ENCODE measurements at regions not wholly inside any gene's neighbourhood (a gene's known extent, or its start where the extent isn't known, plus 50 kb on each side); places are given as distances from the start of the nearest gene placed in this dataset.
"Not testable (repeated sequence)": the region's sequence is repeated elsewhere in the genome, so short reads cannot be mapped to it uniquely, and the experiment has no call there.

- not testable (repeated sequence) for H3K27me3 ChIP-seq (ENCODE audit: control insufficient read depth in 1 of 2, insufficient read depth in 1 of 2, low read length in 2 of 2); H3K27ac ChIP-seq (ENCODE audit: low read length, poor library complexity, severe bottlenecking); H2BK12ac ChIP-seq (ENCODE audit: low read length in 2 of 2); H3K36me3 ChIP-seq (ENCODE audit: control insufficient read depth in 1 of 2, insufficient read depth in 2 of 2, low read depth in 1 of 2, low read length in 2 of 2); H4K91ac ChIP-seq (ENCODE audit: low read length); H3K4me1 ChIP-seq (ENCODE audit: control insufficient read depth, insufficient read depth, low read depth, low read length); DNase-seq; H3K79me1 ChIP-seq (replicated peaks; ENCODE audit: low read length, poor library complexity, severe bottlenecking); H3K4me3 ChIP-seq (ENCODE audit: insufficient read depth in 1 of 2, low read depth in 1 of 2, low read length in 2 of 2); H4K8ac ChIP-seq (ENCODE audit: low read length); H2BK5ac ChIP-seq (ENCODE audit: low read depth, low read length, poor library complexity, severe bottlenecking); H2BK120ac ChIP-seq (ENCODE audit: low read depth, low read length); H3K23ac ChIP-seq (ENCODE audit: low read length in 2 of 2); H3K4ac ChIP-seq (ENCODE audit: low read depth in 1 of 2, low read length in 2 of 2); H3K4me2 ChIP-seq (ENCODE audit: low read length, poor library complexity, severe bottlenecking); H3K9me3 ChIP-seq (ENCODE audit: control insufficient read depth, low read length); H2BK15ac ChIP-seq (ENCODE audit: low read depth, poor library complexity, severe bottlenecking); H3K9ac ChIP-seq (ENCODE audit: low read length); H2AFZ ChIP-seq (ENCODE audit: low read depth, low read length); H3K18ac ChIP-seq (ENCODE audit: low read depth in 1 of 2, low read length in 2 of 2); H2AK5ac ChIP-seq (ENCODE audit: low read length, severe bottlenecking); H3K14ac ChIP-seq (ENCODE audit: low read length in 2 of 2)
- 89% methylated on average over 11 of the region's 14 CpGs for WGBS
Observed at GRCh38 chr2:109733746-109734145, 60.4 kb upstream of the RGPD5 start.

GRCh38 chr2:109736177-109736827 lies 57.8 kb upstream of the RGPD5 start:
- no peak overlapping the region for H3K14ac ChIP-seq (ENCODE audit: low read length in 2 of 2)
- no peak overlapping the region for H2BK5ac ChIP-seq (ENCODE audit: low read depth, low read length, poor library complexity, severe bottlenecking)
- no peak overlapping the region for H4K8ac ChIP-seq (ENCODE audit: low read length)
- no peak overlapping the region for H3K23ac ChIP-seq (ENCODE audit: low read length in 2 of 2)
- H3K4ac ChIP-seq (ENCODE audit: low read depth in 1 of 2, low read length in 2 of 2) = no peak overlapping the region
- no peaks in the 10 kb centered on the region for H3K36me3 ChIP-seq (ENCODE audit: control insufficient read depth in 1 of 2, insufficient read depth in 2 of 2, low read depth in 1 of 2, low read length in 2 of 2)
- H3K9ac ChIP-seq (ENCODE audit: low read length) = peak overlapping the region; percentile 76
- no peak overlapping the region for H4K91ac ChIP-seq (ENCODE audit: low read length)
- H2BK120ac ChIP-seq (ENCODE audit: low read depth, low read length) = no peak overlapping the region
- no peak overlapping the region for H3K18ac ChIP-seq (ENCODE audit: low read depth in 1 of 2, low read length in 2 of 2)
- DNase-seq = peak; percentile 74
- no peaks in the 10 kb centered on the region for H3K4me1 ChIP-seq (ENCODE audit: control insufficient read depth, insufficient read depth, low read depth, low read length)
- no peaks in the 10 kb centered on the region for H3K27me3 ChIP-seq (ENCODE audit: control insufficient read depth in 1 of 2, insufficient read depth in 1 of 2, low read length in 2 of 2)
- H3K4me2 ChIP-seq (ENCODE audit: low read length, poor library complexity, severe bottlenecking) = no peak overlapping the region
- no peaks in the 10 kb centered on the region for H3K79me1 ChIP-seq (replicated peaks; ENCODE audit: low read length, poor library complexity, severe bottlenecking)
- no peak overlapping the region for H2BK12ac ChIP-seq (ENCODE audit: low read length in 2 of 2)
- 65% methylated on average over 14 of the region's 15 CpGs for WGBS
- no peaks in the 10 kb centered on the region for H3K9me3 ChIP-seq (ENCODE audit: control insufficient read depth, low read length)
- no peak overlapping the region for H3K4me3 ChIP-seq (ENCODE audit: insufficient read depth in 1 of 2, low read depth in 1 of 2, low read length in 2 of 2)
- no peak overlapping the region for H2BK15ac ChIP-seq (ENCODE audit: low read depth, poor library complexity, severe bottlenecking)
- no peak overlapping the region for H2AFZ ChIP-seq (ENCODE audit: low read depth, low read length)
- no peak overlapping the region for H3K27ac ChIP-seq (ENCODE audit: low read length, poor library complexity, severe bottlenecking)
- H2AK5ac ChIP-seq (ENCODE audit: low read length, severe bottlenecking) = no peak overlapping the region
